HCT116 (cell line): ENCODE measurements at regions not wholly inside any gene's neighbourhood (a gene's known extent, or its start where the extent isn't known, plus 50 kb on each side); places are given as distances from the start of the nearest gene placed in this dataset.

Source experiments
- ATAC-seq: fragments of 200-7000 bp; cut with Tn5 transposase; 2 replicates; pipeline ENCODE4 v1.9.1; 2020; ENCODE audit warnings: mild to moderate bottlenecking, moderate library complexity
- BruUV-seq: library from RNA; stranded (reverse); fragments of 400-500 nt; replicated peaks from 2 replicates; lab custom pipeline; 2021; lab: Mats Ljungman, UMichigan
- CTCF ChIA-PET: fragments of 300-600 bp; sonication (Branson Sonifier 250); formaldehyde crosslinking; loops from one replicate; lab custom pipeline; 2021; ENCODE audit warnings: antibody characterized with exemption; lab: Charles Lee
- POLR2A ChIA-PET: fragments of 300-600, 350-600 bp; sonication (Branson Sonifier 250); formaldehyde crosslinking; loops from one replicate; lab custom pipeline; 2021; ENCODE audit warnings: antibody characterized with exemption; lab: Charles Lee
- RAD21 ChIA-PET, 2 experiments: fragments of 300-600 bp; sonication (Branson Sonifier 250); formaldehyde crosslinking; loops; one replicate each; lab custom pipeline; 2023; ENCODE audit warnings: low total read pairs in 2 of 2; ENCODE audit not compliant: uncharacterized antibody in 2 of 2, unreplicated experiment in 2 of 2, low non-redundant PET in 1 of 2; lab: Charles Lee
- DNase-seq: peaks from one replicate; pipeline ENCODE4 v3.0.0-alpha.2; 2010; ENCODE audit warnings: low read depth, low spot score
- H2AFZ ChIP-seq: fragments of 200-600 bp; shearing (Covaris generic), sonication (generic); 2 replicates; pipeline ENCODE4 v1.6.1; 2017; ENCODE audit warnings: low read depth, mixed run types, mixed read lengths, antibody characterized with exemption, low read length; ENCODE audit not compliant: poor library complexity, severe bottlenecking
- H3K27ac ChIP-seq: 2 replicates; pipeline ENCODE4 v1.5.1; 2012; ENCODE audit warnings: low read depth, low read length
- H3K27me3 ChIP-seq: fragments of 200-600 bp; sonication (generic); 2 replicates; pipeline ENCODE4 v1.6.1; 2016; ENCODE audit warnings: mixed run types, low read length, mixed read lengths; ENCODE audit not compliant: insufficient read depth
- H3K36me3 ChIP-seq, 2 experiments: fragments of 200-500 bp in 1 of 2; fragments of 200-600 bp in 1 of 2; sonication (Bioruptor generic) in 1 of 2; sonication (generic) in 1 of 2; 2 replicates each; pipeline versions ENCODE4 v1.5.1 to v1.6.1; 2014 to 2016; ENCODE audit warnings: low read length in 2 of 2, inconsistent platforms in 1 of 2, mixed read lengths in 1 of 2, mixed run types in 1 of 2; ENCODE audit not compliant: insufficient read depth in 2 of 2, control insufficient read depth in 1 of 2
- H3K4me1 ChIP-seq, 2 experiments: fragments of 200-600 bp in 1 of 2; sonication (generic) in 1 of 2; 2 replicates each; pipeline versions ENCODE4 v1.5.1 to v1.6.1; 2012 to 2017; ENCODE audit warnings: low read length in 2 of 2, inconsistent platforms in 1 of 2, mild to moderate bottlenecking in 1 of 2, mixed read lengths in 1 of 2, mixed run types in 1 of 2, moderate library complexity in 1 of 2; ENCODE audit not compliant: insufficient read depth in 2 of 2, control insufficient read depth in 1 of 2
- H3K4me2 ChIP-seq: fragments of 200-600 bp; sonication (generic); 2 replicates; pipeline ENCODE4 v1.6.1; 2017; ENCODE audit warnings: mixed run types, low read length, mixed read lengths
- H3K4me3 ChIP-seq, 2 experiments: fragments of 200-600 bp in 1 of 2; sonication (generic) in 1 of 2; replicated peaks in 1 of 2; 2 replicates each; pipeline ENCODE4 v1.5.1; 2011 to 2016; ENCODE audit warnings: low read length in 2 of 2, control low read depth in 1 of 2, low read depth in 1 of 2, mild to moderate bottlenecking in 1 of 2, mixed read lengths in 1 of 2, mixed run types in 1 of 2
- H3K79me2 ChIP-seq: fragments of 200-600 bp; sonication (generic); 2 replicates; pipeline ENCODE4 v1.6.1; 2017; ENCODE audit warnings: mild to moderate bottlenecking, mixed run types, low read length, moderate library complexity, mixed read lengths; ENCODE audit not compliant: insufficient read depth
- H3K9ac ChIP-seq: fragments of 200-600 bp; sonication (generic); 2 replicates; pipeline ENCODE4 v1.6.1; 2016; ENCODE audit warnings: low read length, mixed read lengths
- H3K9me2 ChIP-seq: fragments of 200-600 bp; sonication (generic), shearing (Covaris generic); 2 replicates; pipeline ENCODE4 v1.6.1; 2017; ENCODE audit warnings: mixed run types, mild to moderate bottlenecking, moderate library complexity; ENCODE audit not compliant: insufficient read depth
- H3K9me3 ChIP-seq, 2 experiments: fragments of 200-500 bp in 1 of 2; fragments of 200-600 bp in 1 of 2; sonication (Bioruptor generic) in 1 of 2; sonication (generic) in 1 of 2; 2 replicates each; pipeline ENCODE4 v1.6.1; 2014 to 2017; ENCODE audit warnings: low read length in 2 of 2, mixed read lengths in 2 of 2, inconsistent platforms in 1 of 2, low read depth in 1 of 2, mild to moderate bottlenecking in 1 of 2, mixed run types in 1 of 2, moderate library complexity in 1 of 2; ENCODE audit not compliant: control insufficient read depth in 1 of 2, insufficient read depth in 1 of 2
- H4K20me1 ChIP-seq: fragments of 200-600 bp; sonication (generic), shearing (Covaris generic); 2 replicates; pipeline ENCODE4 v1.6.1; 2017; ENCODE audit warnings: mixed run types, mild to moderate bottlenecking, moderate library complexity; ENCODE audit not compliant: insufficient read depth
- CEBPB ChIP-seq: IDR thresholded peaks from 2 replicates; pipeline ENCODE4 v1.6.1; 2012; ENCODE audit warnings: low read depth
- POLR2AphosphoS5 ChIP-seq: IDR thresholded peaks from 2 replicates; pipeline ENCODE4 v1.6.1; 2011; ENCODE audit warnings: mild to moderate bottlenecking, low read depth, low read length, moderate library complexity
- RAD21 ChIP-seq: IDR thresholded peaks from 2 replicates; pipeline ENCODE4 v1.6.1; 2012; ENCODE audit warnings: low read depth, mild to moderate bottlenecking
- REST ChIP-seq: IDR thresholded peaks from 2 replicates; pipeline ENCODE4 v1.6.1; 2012; ENCODE audit warnings: low read depth
- SIN3A ChIP-seq: IDR thresholded peaks from 2 replicates; pipeline ENCODE4 v1.6.1; 2012; ENCODE audit warnings: low read depth
- SRF ChIP-seq: IDR thresholded peaks from 2 replicates; pipeline ENCODE4 v1.6.1; 2012; ENCODE audit warnings: low read depth
- TCF7L2 ChIP-seq: IDR thresholded peaks from 2 replicates; pipeline ENCODE4 v1.7.0; 2011; ENCODE audit warnings: borderline replicate concordance, inconsistent platforms; ENCODE audit not compliant: insufficient read depth, insufficient read length; ENCODE audit errors: extremely low read depth
- ZBTB33 ChIP-seq: IDR thresholded peaks from 2 replicates; pipeline ENCODE4 v1.6.1; 2011; ENCODE audit warnings: mild to moderate bottlenecking, low read length, moderate library complexity; ENCODE audit not compliant: insufficient replicate concordance; ENCODE audit errors: extremely low read depth
- intact Hi-C: fragments of 100-400 bp; cut with micrococcal nuclease; formaldehyde crosslinking; loops from 2 replicates; pipeline ENCODE4 v1.10.0; 2022

GRCh38 chr1:169047074-169047473, 59.4 kb upstream of the ATP1B1 start:
- H4K20me1 ChIP-seq = no peaks in the 10 kb centered on the region
- ATAC-seq = no peak
- ChIA-PET CTCF (no interaction called here), POLR2A (no interaction called here), RAD21 (no interaction called here)
- intact Hi-C loops = no loop called here
- no TSS peak for BruUV-seq
- no peak for TF ChIP-seq SRF
- no peak for TF ChIP-seq POLR2AphosphoS5
- TF ChIP-seq RAD21 = no peak
- no peak for TF ChIP-seq REST
- TF ChIP-seq ZBTB33 = no peak
- no peak for TF ChIP-seq SIN3A
- TF ChIP-seq TCF7L2 = no peak
- no peak for TF ChIP-seq CEBPB
- H3K4me2 ChIP-seq = no peak overlapping the region
- no peaks in the 10 kb centered on the region for H3K9me2 ChIP-seq
- H2AFZ ChIP-seq = no peak overlapping the region
- H3K27me3 ChIP-seq = no peaks in the 10 kb centered on the region
- H3K79me2 ChIP-seq = no peaks in the 10 kb centered on the region
- no peak overlapping the region for H3K27ac ChIP-seq
- no peak for DNase-seq
- no peaks in the 10 kb centered on the region for H3K36me3 ChIP-seq
- H3K4me1 ChIP-seq = no peaks in the 10 kb centered on the region
- H3K9me3 ChIP-seq = no peaks in the 10 kb centered on the region
- no peak overlapping the region for H3K4me3 ChIP-seq
- H3K9ac ChIP-seq = no peak overlapping the region
